GM21737 (cell line): ENCODE measurements at regions not wholly inside any gene's neighbourhood (a gene's known extent, or its start where the extent isn't known, plus 50 kb on each side); places are given as distances from the start of the nearest gene placed in this dataset.

ENCODE experiments used
- ATAC-seq: cut with Tn5 transposase; IDR thresholded peaks from one replicate; pipeline ENCODE4 v1.9.1; 2021; ENCODE audit warnings: mild to moderate bottlenecking, moderate library complexity; ENCODE audit not compliant: unreplicated experiment

GRCh38 chr1:232263452-232263851 lies 366.5 kb downstream of the SIPA1L2 start:
- ATAC-seq, result no peak

DNA sequence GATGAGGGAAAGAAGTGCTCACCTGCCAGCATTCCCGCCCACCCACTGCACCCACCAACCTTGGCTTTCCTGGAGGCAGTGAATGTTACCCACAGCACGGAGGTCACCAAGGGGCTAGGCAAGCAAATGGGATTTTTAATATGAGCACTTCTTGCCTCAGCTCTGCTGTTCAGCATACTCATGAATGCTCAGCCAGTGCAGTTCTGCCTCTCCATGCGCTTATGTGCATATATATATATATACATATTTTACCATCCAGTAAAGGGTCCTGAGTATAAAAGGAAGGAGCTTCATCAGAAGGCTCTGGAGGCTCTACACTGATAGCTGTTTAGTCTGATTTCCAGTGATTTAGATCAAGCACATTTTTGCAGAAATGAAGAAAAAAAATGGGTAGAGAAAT lies 366.9 kb downstream of the SIPA1L2 start:
- ATAC-seq, result no peak

DNA sequence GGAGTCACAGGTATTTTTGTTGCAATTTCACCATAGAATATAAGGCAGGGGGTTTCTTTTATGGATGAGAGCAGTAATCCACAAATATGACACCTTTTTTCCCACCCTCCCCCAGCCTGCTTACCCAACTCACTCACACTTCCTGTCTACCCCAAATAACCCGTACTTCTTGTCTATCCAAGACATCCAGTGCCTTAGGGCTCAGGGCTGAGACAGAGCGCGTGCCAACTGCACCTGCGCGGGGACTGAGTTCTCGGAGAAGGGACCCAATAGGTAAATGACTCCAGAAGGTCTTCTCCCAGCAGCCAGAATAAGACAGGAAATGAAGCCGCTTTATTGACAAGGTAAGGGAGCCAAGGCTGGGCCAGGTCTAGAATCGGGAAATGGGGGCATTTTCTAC lies 369.1 kb downstream of the SIPA1L2 start:
- ATAC-seq, result no peak

DNA sequence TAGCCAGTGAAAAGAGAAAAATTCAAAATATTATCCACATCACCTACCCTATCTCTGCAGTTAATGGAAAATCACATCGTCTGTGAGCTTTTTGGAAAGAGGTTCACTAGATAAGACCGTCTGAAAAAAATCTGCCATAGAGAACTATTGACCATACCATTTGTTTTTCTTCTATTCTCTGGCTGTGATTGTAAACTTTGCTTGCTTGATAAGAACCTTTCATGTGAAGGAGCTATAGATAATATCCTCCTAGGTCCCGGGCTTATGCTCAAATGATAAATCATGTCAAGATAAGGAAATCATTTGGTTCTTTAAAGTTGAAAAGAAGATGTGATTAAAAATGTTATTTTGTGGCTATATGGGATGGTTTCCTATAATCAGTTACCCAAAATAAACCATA lies 369.9 kb downstream of the SIPA1L2 start:
- no peak for ATAC-seq

GRCh38 chr1:232259333-232259732 lies 370.6 kb downstream of the SIPA1L2 start:
- ATAC-seq, result no peak

- ATAC-seq, result no peak
Observed at GRCh38 chr1:232252546-232253118, 377.3 kb downstream of the SIPA1L2 start.

DNA sequence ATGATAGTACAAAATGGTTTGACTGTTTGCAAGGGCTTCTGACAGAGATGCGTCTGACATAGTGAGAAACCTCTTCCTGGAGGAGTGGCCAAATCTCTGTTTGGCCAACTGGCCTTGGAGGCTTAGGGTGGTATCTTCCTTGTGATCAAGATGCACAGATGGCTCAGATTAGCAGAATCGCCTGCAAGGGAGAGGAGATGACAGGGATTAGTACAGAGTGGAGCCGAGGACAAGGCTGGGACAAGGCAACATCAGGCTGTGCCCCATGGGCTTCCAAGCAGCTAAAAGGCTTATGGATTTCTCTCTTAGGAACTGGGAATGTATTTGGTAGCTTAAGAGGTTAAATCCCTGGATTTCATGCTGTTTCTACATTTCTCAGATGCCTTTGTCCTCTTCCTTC lies 379.1 kb downstream of the SIPA1L2 start:
- no peak for ATAC-seq

- no peak for ATAC-seq
Observed at GRCh38 chr1:232249861-232250777, 379.8 kb downstream of the SIPA1L2 start.

- ATAC-seq, result no peak
Observed at GRCh38 chr1:232249339-232249738, 380.6 kb downstream of the SIPA1L2 start.

GRCh38 chr1:232248276-232248820 lies 381.6 kb downstream of the SIPA1L2 start:
- no peak for ATAC-seq

GRCh38 chr1:232247669-232248068 lies 382.3 kb downstream of the SIPA1L2 start:
- no peak for ATAC-seq

DNA sequence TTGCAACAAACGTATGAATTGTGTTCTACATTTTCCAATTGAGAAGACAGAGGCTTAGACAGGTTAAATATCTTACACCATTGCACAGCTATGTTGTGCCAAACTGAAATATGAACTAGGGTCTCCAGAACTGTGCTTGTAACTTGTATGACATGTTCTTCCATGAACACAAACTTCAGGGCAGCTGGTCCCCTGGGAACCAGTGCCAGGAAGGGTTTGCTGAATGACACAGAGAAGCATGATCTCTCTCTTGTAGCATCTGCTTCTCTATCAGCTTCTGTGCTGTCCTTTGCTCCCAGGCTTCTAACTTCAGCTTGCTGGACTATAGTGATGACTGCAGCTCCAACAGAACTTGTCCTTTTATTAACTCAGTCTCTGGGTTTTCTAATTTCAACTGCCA lies 385.5 kb downstream of the SIPA1L2 start:
- ATAC-seq, result no peak

- no peak for ATAC-seq
Observed at GRCh38 chr1:232239998-232240397, 389.9 kb downstream of the SIPA1L2 start.

DNA sequence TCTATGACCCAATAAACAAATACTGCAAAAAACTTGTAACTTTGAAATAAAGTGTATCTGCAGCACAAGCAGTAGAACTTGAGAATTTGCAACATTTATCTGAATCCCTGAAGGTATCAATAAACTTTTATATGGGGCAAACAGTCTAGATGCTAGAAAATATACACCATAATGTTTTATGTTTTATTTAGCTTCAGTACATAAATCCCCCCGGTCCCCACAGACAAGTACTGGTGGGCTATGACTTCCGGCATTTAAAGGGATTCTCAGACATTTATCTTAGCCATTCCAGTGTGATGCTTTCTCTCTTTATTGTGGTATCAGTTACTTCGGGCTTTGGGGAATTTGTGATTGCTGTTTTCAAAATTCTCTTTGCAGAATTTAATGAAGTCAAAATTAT lies 390.4 kb downstream of the SIPA1L2 start:
- ATAC-seq, result no peak

DNA sequence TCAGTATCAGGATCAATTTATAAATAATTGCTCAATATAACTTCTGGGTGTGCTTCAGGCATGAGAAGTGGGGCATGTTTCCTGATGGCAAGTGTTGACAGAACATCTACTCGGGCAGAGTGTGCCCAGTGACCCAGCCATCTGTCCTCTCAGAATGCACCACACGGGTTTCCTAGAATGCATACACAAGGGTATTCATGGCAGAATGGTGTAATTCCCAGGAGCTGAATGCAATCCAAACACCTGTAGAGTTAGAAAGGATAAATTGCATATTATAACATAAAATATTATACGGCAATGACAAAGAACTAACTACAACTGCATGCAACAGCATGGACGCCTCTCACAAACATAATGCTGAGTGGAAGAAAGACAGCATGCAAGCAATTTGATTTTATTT lies 391.9 kb downstream of the SIPA1L2 start:
- ATAC-seq, result no peak

GRCh38 chr1:232227306-232227705 lies 402.6 kb downstream of the SIPA1L2 start:
- no peak for ATAC-seq

DNA sequence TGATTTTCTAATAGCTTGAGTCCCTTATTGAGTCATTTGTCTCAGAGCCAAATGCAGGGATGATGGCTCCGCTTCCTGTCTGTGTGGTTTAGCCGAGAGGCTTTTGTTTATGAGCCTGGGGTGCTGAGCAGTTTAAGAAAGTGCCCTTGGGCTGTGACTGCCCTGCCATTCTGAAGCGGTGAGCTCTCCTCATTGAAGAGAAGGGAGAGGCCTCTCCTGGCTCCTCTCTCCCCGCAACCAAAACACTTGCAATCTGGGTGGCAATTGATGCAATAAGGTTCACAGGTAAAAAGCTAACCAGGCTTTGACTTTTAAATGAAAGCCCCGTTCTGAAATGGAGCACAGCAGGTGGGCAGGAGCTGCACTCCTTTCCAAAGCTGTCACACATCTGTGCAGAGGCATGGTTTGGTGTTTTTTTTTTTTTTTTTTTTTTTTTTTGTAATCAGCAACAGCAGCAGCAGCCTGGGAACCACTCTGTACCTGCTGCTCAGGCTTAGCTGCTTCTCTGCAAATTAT lies 403.7 kb downstream of the SIPA1L2 start:
- no peak for ATAC-seq

- ATAC-seq, result no peak
Observed at GRCh38 chr1:232225336-232226131, 404.4 kb downstream of the SIPA1L2 start.

DNA sequence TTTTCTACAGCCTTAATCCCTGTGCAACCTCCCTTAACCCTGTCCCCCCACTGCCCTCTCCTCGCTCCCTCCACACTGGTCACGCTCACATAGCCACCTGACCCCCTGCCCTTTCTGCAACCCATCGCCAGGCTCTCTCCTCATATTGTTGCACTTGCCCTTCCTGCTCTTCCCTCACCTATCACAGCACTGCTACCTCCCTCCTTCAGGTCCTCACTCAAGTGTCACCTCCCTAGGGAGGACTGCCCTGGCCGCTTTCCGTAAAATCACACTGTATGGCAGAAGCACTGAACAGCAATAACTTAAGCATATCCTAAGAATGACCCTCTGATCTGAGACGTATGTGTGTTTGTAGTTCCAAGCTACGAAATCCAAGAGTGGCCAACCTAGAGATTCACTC lies 406.0 kb downstream of the SIPA1L2 start:
- no peak for ATAC-seq

DNA sequence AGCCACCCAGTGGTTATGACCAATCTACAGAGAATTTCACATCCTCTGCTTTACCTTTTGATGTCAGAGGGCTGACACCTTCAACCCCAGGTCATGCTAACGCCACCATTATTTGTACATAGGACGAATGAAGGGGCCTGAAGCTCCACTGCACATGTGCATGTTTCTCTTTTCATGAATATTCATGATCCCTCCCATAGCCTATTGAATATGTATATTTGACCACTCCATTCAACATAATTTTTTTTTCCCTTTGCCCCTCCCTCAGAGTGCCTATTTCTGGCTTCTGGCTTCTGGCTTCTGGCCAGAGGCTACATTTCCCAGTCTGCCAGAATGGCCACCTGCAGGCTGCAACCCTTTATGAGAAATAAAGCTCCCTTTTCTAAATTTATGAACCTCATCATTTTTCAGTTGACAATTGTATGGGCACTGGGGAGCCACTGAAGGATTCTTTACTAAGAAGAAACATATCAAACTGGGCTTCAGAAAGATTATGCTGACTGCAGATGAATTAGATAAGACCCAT lies 406.7 kb downstream of the SIPA1L2 start:
- ATAC-seq, result no peak

DNA sequence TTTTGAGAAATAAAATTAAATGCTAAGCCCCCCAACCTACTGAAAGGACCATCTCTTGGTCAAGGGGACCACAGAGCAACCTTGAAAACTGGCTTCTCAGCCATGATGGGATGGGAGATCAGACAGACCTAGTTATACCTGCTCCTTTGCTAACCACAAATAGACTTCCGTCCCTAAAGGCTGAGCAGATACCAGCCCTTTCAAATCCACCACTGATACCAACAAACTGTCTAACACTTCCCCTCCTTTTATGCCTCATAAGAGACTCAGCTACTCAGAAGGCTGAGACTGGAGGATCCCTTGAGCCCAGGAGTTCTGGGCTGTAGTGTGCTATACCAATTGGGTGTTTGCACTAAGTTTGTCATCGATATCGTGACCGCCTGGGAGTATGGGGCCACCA lies 407.3 kb downstream of the SIPA1L2 start:
- no peak for ATAC-seq
